Fibroblast of mammary gland (primary cell): ENCODE measurements at regions not wholly inside any gene's neighbourhood (a gene's known extent, or its start where the extent isn't known, plus 50 kb on each side); places are given as distances from the start of the nearest gene placed in this dataset.

Experiments used
- DNase-seq: peaks from one replicate; pipeline ENCODE4 v3.0.0-alpha.2; 2010; ENCODE audit warnings: low read depth
- H3K4me3 ChIP-seq: 2 replicates; pipeline ENCODE4 v1.5.1; 2011; ENCODE audit warnings: low read depth, mild to moderate bottlenecking, low read length, moderate library complexity; ENCODE audit not compliant: control insufficient read depth
- TF ChIP-seq, protein P1 (sequence below): conservative IDR thresholded peaks from 2 replicates; pipeline ENCODE4 v1.5.1; 2011; ENCODE audit warnings: low read depth, low read length, inconsistent platforms; ENCODE audit not compliant: control insufficient read depth, insufficient read depth

DNA sequence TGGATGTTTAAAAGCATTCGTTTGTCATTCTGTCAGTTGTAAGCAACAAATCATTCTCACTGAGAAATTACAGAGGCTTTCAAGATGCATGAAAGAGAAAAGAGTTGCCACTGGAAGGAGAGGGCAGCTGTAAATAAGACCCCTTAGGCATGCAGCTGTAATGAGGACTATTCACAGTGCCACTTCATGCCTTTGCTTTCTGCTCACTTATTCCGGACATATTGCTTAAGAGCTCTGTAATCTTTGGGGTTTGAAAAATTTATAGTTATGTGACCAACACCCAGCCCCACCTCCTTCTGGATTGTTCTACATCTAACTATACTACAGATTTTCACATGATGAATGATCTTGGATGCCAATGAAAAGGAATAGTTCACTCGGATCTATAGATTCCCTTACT is 194.8 kb upstream of the DCN start:
- TF ChIP-seq, protein P1, sequence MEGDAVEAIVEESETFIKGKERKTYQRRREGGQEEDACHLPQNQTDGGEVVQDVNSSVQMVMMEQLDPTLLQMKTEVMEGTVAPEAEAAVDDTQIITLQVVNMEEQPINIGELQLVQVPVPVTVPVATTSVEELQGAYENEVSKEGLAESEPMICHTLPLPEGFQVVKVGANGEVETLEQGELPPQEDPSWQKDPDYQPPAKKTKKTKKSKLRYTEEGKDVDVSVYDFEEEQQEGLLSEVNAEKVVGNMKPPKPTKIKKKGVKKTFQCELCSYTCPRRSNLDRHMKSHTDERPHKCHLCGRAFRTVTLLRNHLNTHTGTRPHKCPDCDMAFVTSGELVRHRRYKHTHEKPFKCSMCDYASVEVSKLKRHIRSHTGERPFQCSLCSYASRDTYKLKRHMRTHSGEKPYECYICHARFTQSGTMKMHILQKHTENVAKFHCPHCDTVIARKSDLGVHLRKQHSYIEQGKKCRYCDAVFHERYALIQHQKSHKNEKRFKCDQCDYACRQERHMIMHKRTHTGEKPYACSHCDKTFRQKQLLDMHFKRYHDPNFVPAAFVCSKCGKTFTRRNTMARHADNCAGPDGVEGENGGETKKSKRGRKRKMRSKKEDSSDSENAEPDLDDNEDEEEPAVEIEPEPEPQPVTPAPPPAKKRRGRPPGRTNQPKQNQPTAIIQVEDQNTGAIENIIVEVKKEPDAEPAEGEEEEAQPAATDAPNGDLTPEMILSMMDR, result no peak
- DNase-seq, result no peak
- no peak overlapping the region for H3K4me3 ChIP-seq

DNA sequence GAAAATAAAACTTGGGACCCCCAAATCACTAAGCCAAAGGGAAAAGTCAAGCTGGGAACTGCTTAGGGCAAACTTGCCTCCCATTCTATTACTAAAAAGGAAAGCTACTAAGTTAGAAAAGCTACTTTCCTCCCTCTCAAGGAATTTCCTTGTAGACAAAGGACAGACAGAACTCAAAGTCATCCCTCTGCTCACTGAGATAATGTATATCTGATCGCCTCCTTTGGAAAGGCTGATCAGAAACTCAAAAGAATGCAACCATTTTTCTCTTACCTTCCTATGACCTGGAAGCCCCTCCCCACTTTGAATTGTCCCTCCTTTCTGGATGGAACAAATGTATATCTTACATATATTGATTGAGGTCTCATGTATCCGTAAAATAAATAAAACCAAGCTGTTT is 190.5 kb upstream of the DCN start:
- no peak for DNase-seq
- no peak overlapping the region for H3K4me3 ChIP-seq
- TF ChIP-seq, protein P1, result no peak

GRCh38 chr12:91370086-91370868 is 187.7 kb upstream of the DCN start:
- H3K4me3 ChIP-seq, result no peak overlapping the region
- no peak for DNase-seq
- TF ChIP-seq, protein P1, result no peak

DNA sequence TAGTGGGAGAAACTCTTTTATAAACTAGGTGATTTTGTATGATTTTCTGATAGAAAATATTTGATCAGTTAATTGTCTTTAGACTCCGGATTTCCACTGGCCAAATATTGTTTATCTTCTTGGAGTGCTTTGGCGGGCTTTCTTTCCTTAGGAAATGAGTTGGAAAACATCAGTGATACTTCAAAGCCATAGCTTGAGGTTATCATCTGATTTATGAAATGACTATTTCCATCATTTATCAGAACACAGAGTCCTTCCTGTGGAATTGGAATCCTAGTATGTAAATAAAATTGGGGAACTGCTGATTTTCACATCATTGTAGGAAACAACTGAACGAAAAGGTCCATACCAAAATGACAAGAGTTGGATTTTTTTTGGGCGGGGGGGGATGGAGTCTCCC is 186.0 kb upstream of the DCN start:
- H3K4me3 ChIP-seq, result no peak overlapping the region
- no peak for DNase-seq
- TF ChIP-seq, protein P1, result no peak

DNA sequence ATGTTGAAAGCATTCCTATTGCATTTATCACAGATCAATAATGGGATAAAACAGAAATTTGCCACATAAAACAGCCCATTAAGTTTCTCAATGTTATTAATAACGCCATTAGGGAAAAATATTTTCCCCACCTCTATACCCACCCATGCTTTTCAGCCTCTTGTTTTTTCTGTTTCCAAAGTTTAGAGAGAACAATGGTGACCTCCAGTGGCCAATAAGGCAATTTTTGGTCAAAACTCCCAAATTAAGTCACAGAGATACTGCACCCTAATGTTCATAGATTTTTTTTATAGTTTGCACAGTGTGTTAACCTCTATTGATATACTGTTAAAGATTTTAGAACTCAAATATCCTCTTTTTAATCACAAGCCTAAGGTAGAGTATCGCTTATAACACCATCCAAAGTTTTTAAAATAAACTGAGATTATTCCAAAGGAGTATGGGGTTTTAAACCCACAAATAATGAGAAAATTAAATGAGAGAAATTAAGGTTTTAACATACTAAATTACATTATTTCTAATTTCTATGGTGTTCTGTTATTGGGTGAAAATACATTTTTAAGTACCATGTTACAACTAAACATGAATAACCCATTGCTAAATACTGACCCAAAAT is 184.7 kb upstream of the DCN start:
- H3K4me3 ChIP-seq, result no peak overlapping the region
- TF ChIP-seq, protein P1, result peak; percentile 59
- peak; percentile 37 for DNase-seq

- no peak overlapping the region for H3K4me3 ChIP-seq
- TF ChIP-seq, protein P1, result no peak
- DNase-seq, result peak; percentile 28
Measured at GRCh38 chr12:91364471-91365184, 182.0 kb upstream of the DCN start.
